ENCODE measurements at regions not wholly inside any gene's neighbourhood (a gene's known extent, or its start where the extent isn't known, plus 50 kb on each side); places are given as distances from the start of the nearest gene placed in this dataset.

DNA sequence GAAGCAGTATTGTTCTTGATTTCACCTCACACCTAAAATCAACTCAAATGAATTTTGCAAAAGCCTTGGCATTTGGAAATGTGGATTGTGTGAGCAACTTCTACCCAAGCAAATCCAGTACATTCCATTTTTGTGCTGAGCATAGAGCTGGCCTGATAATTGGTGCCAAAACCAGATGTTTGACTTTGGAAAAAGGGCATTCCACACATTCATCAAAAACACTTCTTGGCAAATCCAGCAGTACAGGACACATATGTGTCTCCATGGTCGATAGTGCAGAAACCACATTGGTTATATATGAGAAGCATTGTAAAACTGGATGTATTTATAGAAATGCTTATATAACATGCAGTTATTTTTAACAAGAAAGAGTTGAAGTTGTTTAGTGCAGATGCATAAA is 210.4 kb downstream of the KCNK2 start:
- TF ChIP-seq, protein P1, sequence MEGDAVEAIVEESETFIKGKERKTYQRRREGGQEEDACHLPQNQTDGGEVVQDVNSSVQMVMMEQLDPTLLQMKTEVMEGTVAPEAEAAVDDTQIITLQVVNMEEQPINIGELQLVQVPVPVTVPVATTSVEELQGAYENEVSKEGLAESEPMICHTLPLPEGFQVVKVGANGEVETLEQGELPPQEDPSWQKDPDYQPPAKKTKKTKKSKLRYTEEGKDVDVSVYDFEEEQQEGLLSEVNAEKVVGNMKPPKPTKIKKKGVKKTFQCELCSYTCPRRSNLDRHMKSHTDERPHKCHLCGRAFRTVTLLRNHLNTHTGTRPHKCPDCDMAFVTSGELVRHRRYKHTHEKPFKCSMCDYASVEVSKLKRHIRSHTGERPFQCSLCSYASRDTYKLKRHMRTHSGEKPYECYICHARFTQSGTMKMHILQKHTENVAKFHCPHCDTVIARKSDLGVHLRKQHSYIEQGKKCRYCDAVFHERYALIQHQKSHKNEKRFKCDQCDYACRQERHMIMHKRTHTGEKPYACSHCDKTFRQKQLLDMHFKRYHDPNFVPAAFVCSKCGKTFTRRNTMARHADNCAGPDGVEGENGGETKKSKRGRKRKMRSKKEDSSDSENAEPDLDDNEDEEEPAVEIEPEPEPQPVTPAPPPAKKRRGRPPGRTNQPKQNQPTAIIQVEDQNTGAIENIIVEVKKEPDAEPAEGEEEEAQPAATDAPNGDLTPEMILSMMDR (IDR thresholded peaks at IDR 0.05), result no peak
- no peak for TF ChIP-seq POLR2A (IDR thresholded peaks at IDR 0.05)

Measured in adrenal gland (tissue), 5 donors.